ENCODE measurements at regions not wholly inside any gene's neighbourhood (a gene's known extent, or its start where the extent isn't known, plus 50 kb on each side); places are given as distances from the start of the nearest gene placed in this dataset.
"Not testable (repeated sequence)": the region's sequence is repeated elsewhere in the genome, so short reads cannot be mapped to it uniquely, and the experiment has no call there.

- no peak overlapping the region for H3K4me2 ChIP-seq (ENCODE audit: low read depth, low read length, poor library complexity, severe bottlenecking)
- no peak overlapping the region for H3K9ac ChIP-seq (ENCODE audit: low read length)
- H3K79me2 ChIP-seq (ENCODE audit: low read length) = no peaks in the 10 kb centered on the region
- no peak overlapping the region for H2AFZ ChIP-seq (ENCODE audit: low read length)
- H3K9me2 ChIP-seq (replicated peaks; ENCODE audit: insufficient read depth, low read length) = no peaks in the 10 kb centered on the region
- no peaks in the 10 kb centered on the region for H4K20me1 ChIP-seq (ENCODE audit: insufficient read depth, low read depth, low read length)
- no peaks in the 10 kb centered on the region for H3K4me1 ChIP-seq (ENCODE audit: low read length)
- H3K27ac ChIP-seq (ENCODE audit: low read length) = no peak overlapping the region
- no peaks in the 10 kb centered on the region for H3K27me3 ChIP-seq (ENCODE audit: low read length)
- no peak for DNase-seq
- H3K9me3 ChIP-seq (ENCODE audit: low read length) = no peaks in the 10 kb centered on the region
- H3K4me3 ChIP-seq (ENCODE audit: low read length) = no peak overlapping the region
- H3K36me3 ChIP-seq (ENCODE audit: insufficient read depth, low read length) = no peaks in the 10 kb centered on the region
Observed at GRCh38 chr13:90320664-90321063, 1026.8 kb upstream of the MIR17HG start.

- Histone ChIP-seq H3K9me3 (ENCODE audit: low read length) (no peaks in the 10 kb centered on the region), H3K36me3 (ENCODE audit: insufficient read depth, low read length) (no peaks in the 10 kb centered on the region), H3K27me3 (ENCODE audit: low read length) (no peaks in the 10 kb centered on the region), H2AFZ (ENCODE audit: low read length) (no peak overlapping the region), H3K79me2 (ENCODE audit: low read length) (no peaks in the 10 kb centered on the region), H3K27ac (ENCODE audit: low read length) (no peak overlapping the region), H3K9me2 (replicated peaks; ENCODE audit: insufficient read depth, low read length) (no peaks in the 10 kb centered on the region), H3K4me2 (ENCODE audit: low read depth, low read length, poor library complexity, severe bottlenecking) (no peak overlapping the region), H3K4me1 (ENCODE audit: low read length) (no peaks in the 10 kb centered on the region), H3K9ac (ENCODE audit: low read length) (no peak overlapping the region), H4K20me1 (ENCODE audit: insufficient read depth, low read depth, low read length) (no peaks in the 10 kb centered on the region), H3K4me3 (ENCODE audit: low read length) (no peak overlapping the region)
- no peak for DNase-seq
Observed at GRCh38 chr13:90321281-90321931, 1026.1 kb upstream of the MIR17HG start.

GRCh38 chr13:90329641-90330040, 1017.8 kb upstream of the MIR17HG start:
- no peaks in the 10 kb centered on the region for H4K20me1 ChIP-seq (ENCODE audit: insufficient read depth, low read depth, low read length)
- H3K79me2 ChIP-seq (ENCODE audit: low read length) = no peaks in the 10 kb centered on the region
- no peaks in the 10 kb centered on the region for H3K9me2 ChIP-seq (replicated peaks; ENCODE audit: insufficient read depth, low read length)
- H3K27ac ChIP-seq (ENCODE audit: low read length) = no peak overlapping the region
- no peaks in the 10 kb centered on the region for H3K36me3 ChIP-seq (ENCODE audit: insufficient read depth, low read length)
- H3K4me3 ChIP-seq (ENCODE audit: low read length) = no peak overlapping the region
- no peaks in the 10 kb centered on the region for H3K9me3 ChIP-seq (ENCODE audit: low read length)
- no peaks in the 10 kb centered on the region for H3K4me1 ChIP-seq (ENCODE audit: low read length)
- no peaks in the 10 kb centered on the region for H3K27me3 ChIP-seq (ENCODE audit: low read length)
- no peak for DNase-seq
- no peak overlapping the region; the same call in 1 of the 2 replicates for H2AFZ ChIP-seq (ENCODE audit: low read length)
- no peak overlapping the region for H3K9ac ChIP-seq (ENCODE audit: low read length)
- H3K4me2 ChIP-seq (ENCODE audit: low read depth, low read length, poor library complexity, severe bottlenecking) = no peak overlapping the region

- no peaks in the 10 kb centered on the region for H3K9me2 ChIP-seq (replicated peaks; ENCODE audit: insufficient read depth, low read length)
- H3K4me2 ChIP-seq (ENCODE audit: low read depth, low read length, poor library complexity, severe bottlenecking) = no peak overlapping the region
- H3K79me2 ChIP-seq (ENCODE audit: low read length) = no peaks in the 10 kb centered on the region
- H4K20me1 ChIP-seq (ENCODE audit: insufficient read depth, low read depth, low read length) = no peaks in the 10 kb centered on the region
- H2AFZ ChIP-seq (ENCODE audit: low read length) = no peak overlapping the region
- no peak overlapping the region for H3K4me3 ChIP-seq (ENCODE audit: low read length)
- no peaks in the 10 kb centered on the region for H3K36me3 ChIP-seq (ENCODE audit: insufficient read depth, low read length)
- H3K27ac ChIP-seq (ENCODE audit: low read length) = no peak overlapping the region
- no peaks in the 10 kb centered on the region for H3K9me3 ChIP-seq (ENCODE audit: low read length)
- no peaks in the 10 kb centered on the region for H3K4me1 ChIP-seq (ENCODE audit: low read length)
- no peak for DNase-seq
- H3K9ac ChIP-seq (ENCODE audit: low read length) = no peak overlapping the region
- no peaks in the 10 kb centered on the region for H3K27me3 ChIP-seq (ENCODE audit: low read length)
Observed at GRCh38 chr13:90331974-90332373, 1015.5 kb upstream of the MIR17HG start.

GRCh38 chr13:90336507-90336906, 1011.0 kb upstream of the MIR17HG start:
- no peaks in the 10 kb centered on the region for H3K9me2 ChIP-seq (replicated peaks; ENCODE audit: insufficient read depth, low read length)
- H4K20me1 ChIP-seq (ENCODE audit: insufficient read depth, low read depth, low read length) = no peaks in the 10 kb centered on the region
- H3K79me2 ChIP-seq (ENCODE audit: low read length) = no peaks in the 10 kb centered on the region
- no peak overlapping the region for H3K27ac ChIP-seq (ENCODE audit: low read length)
- DNase-seq = no peak
- H3K9me3 ChIP-seq (ENCODE audit: low read length) = no peaks in the 10 kb centered on the region
- H3K36me3 ChIP-seq (ENCODE audit: insufficient read depth, low read length) = no peaks in the 10 kb centered on the region
- H3K4me1 ChIP-seq (ENCODE audit: low read length) = no peaks in the 10 kb centered on the region
- H3K9ac ChIP-seq (ENCODE audit: low read length) = no peak overlapping the region
- H2AFZ ChIP-seq (ENCODE audit: low read length) = no peak overlapping the region
- no peaks in the 10 kb centered on the region for H3K27me3 ChIP-seq (ENCODE audit: low read length)
- no peak overlapping the region for H3K4me3 ChIP-seq (ENCODE audit: low read length)
- H3K4me2 ChIP-seq (ENCODE audit: low read depth, low read length, poor library complexity, severe bottlenecking) = no peak overlapping the region

GRCh38 chr13:90341348-90341747, 1006.1 kb upstream of the MIR17HG start:
- H3K9ac ChIP-seq (ENCODE audit: low read length); H4K20me1 ChIP-seq (ENCODE audit: insufficient read depth, low read depth, low read length); H3K9me3 ChIP-seq (ENCODE audit: low read length); DNase-seq; H3K9me2 ChIP-seq (replicated peaks; ENCODE audit: insufficient read depth, low read length); H3K36me3 ChIP-seq (ENCODE audit: insufficient read depth, low read length); H3K4me2 ChIP-seq (ENCODE audit: low read depth, low read length, poor library complexity, severe bottlenecking); H3K4me1 ChIP-seq (ENCODE audit: low read length); H3K27ac ChIP-seq (ENCODE audit: low read length); H2AFZ ChIP-seq (ENCODE audit: low read length); H3K27me3 ChIP-seq (ENCODE audit: low read length); H3K4me3 ChIP-seq (ENCODE audit: low read length); H3K79me2 ChIP-seq (ENCODE audit: low read length): not testable (repeated sequence)

GRCh38 chr13:90348477-90349136, 998.9 kb upstream of the MIR17HG start:
- H3K27me3 ChIP-seq (ENCODE audit: low read length); H2AFZ ChIP-seq (ENCODE audit: low read length); H3K4me3 ChIP-seq (ENCODE audit: low read length); H3K9me3 ChIP-seq (ENCODE audit: low read length); H3K4me2 ChIP-seq (ENCODE audit: low read depth, low read length, poor library complexity, severe bottlenecking); H3K36me3 ChIP-seq (ENCODE audit: insufficient read depth, low read length); H3K9me2 ChIP-seq (replicated peaks; ENCODE audit: insufficient read depth, low read length); H4K20me1 ChIP-seq (ENCODE audit: insufficient read depth, low read depth, low read length); H3K4me1 ChIP-seq (ENCODE audit: low read length); H3K79me2 ChIP-seq (ENCODE audit: low read length); DNase-seq; H3K9ac ChIP-seq (ENCODE audit: low read length); H3K27ac ChIP-seq (ENCODE audit: low read length): not testable (repeated sequence)

GRCh38 chr13:90352763-90353162, 994.7 kb upstream of the MIR17HG start:
- Histone ChIP-seq H2AFZ (ENCODE audit: low read length) (no peak overlapping the region), H3K9ac (ENCODE audit: low read length) (no peak overlapping the region), H3K79me2 (ENCODE audit: low read length) (no peaks in the 10 kb centered on the region), H3K27me3 (ENCODE audit: low read length) (no peaks in the 10 kb centered on the region), H4K20me1 (ENCODE audit: insufficient read depth, low read depth, low read length) (no peaks in the 10 kb centered on the region), H3K9me3 (ENCODE audit: low read length) (no peaks in the 10 kb centered on the region), H3K36me3 (ENCODE audit: insufficient read depth, low read length) (no peaks in the 10 kb centered on the region), H3K4me1 (ENCODE audit: low read length) (no peaks in the 10 kb centered on the region), H3K4me3 (ENCODE audit: low read length) (no peak overlapping the region), H3K4me2 (ENCODE audit: low read depth, low read length, poor library complexity, severe bottlenecking) (no peak overlapping the region), H3K9me2 (replicated peaks; ENCODE audit: insufficient read depth, low read length) (no peaks in the 10 kb centered on the region), H3K27ac (ENCODE audit: low read length) (no peak overlapping the region)
- no peak for DNase-seq
